CD4-positive, alpha-beta memory T cell (primary cell): ENCODE measurements at regions not wholly inside any gene's neighbourhood (a gene's known extent, or its start where the extent isn't known, plus 50 kb on each side); places are given as distances from the start of the nearest gene placed in this dataset.
"Not testable (repeated sequence)": the region's sequence is repeated elsewhere in the genome, so short reads cannot be mapped to it uniquely, and the experiment has no call there.

Source experiments
- CTCF ChIA-PET: fragments of 350-600 bp; sonication (Branson Sonifier 250); formaldehyde crosslinking; loops from one replicate; lab custom pipeline; 2021; ENCODE audit warnings: inconsistent platforms; ENCODE audit not compliant: partially characterized antibody; lab: Charles Lee
- POLR2A ChIA-PET: fragments of 350-600 bp; sonication (Branson Sonifier 250); formaldehyde crosslinking; loops from one replicate; lab custom pipeline; 2021; ENCODE audit not compliant: partially characterized antibody; lab: Charles Lee
- DNase-seq, 5 donors: peaks; one replicate each; pipeline versions ENCODE4 v3.0.0 to v3.0.0-alpha.2; 2020 to 2022; ENCODE audit warnings: mixed read lengths in 1 of 5
- H3K27ac ChIP-seq: one replicate; pipeline ENCODE4 v1.7.0; 2013; ENCODE audit warnings: low read depth, low read length
- H3K27me3 ChIP-seq: 2 replicates; pipeline ENCODE4 v1.7.0; 2013; ENCODE audit warnings: mild to moderate bottlenecking, low read length, moderate library complexity; ENCODE audit not compliant: insufficient read depth
- H3K36me3 ChIP-seq: 2 replicates; pipeline ENCODE4 v1.7.0; 2013; ENCODE audit warnings: mild to moderate bottlenecking, low read length, moderate library complexity; ENCODE audit not compliant: insufficient read depth
- H3K4me1 ChIP-seq: 2 replicates; pipeline ENCODE4 v1.7.0; 2013; ENCODE audit warnings: mild to moderate bottlenecking, low read length, moderate library complexity; ENCODE audit not compliant: insufficient read depth
- H3K4me3 ChIP-seq, 2 donors: one replicate each; pipeline ENCODE4 v1.7.0; 2013; ENCODE audit warnings: low read length in 2 of 2, mild to moderate bottlenecking in 1 of 2
- H3K9me3 ChIP-seq, 2 donors: one replicate each; pipeline ENCODE4 v1.7.0; 2013; ENCODE audit warnings: low read length in 2 of 2, control low read depth in 1 of 2; ENCODE audit not compliant: control insufficient read depth in 1 of 2
- H3K27ac Mint-ChIP-seq, 7 donors: one replicate each; pipeline ENCODE4 v1.8.0; 2020 to 2021; ENCODE audit warnings: mixed read lengths in 7 of 7, mild to moderate bottlenecking in 6 of 7, inconsistent platforms in 3 of 7, moderate library complexity in 3 of 7
- H3K27me3 Mint-ChIP-seq, 2 donors: one replicate each; pipeline ENCODE4 v1.8.0; 2020 to 2021; ENCODE audit warnings: mixed read lengths in 2 of 2
- H3K36me3 Mint-ChIP-seq, 2 donors: one replicate each; pipeline ENCODE4 v1.8.0; 2020 to 2021; ENCODE audit warnings: mixed read lengths in 2 of 2, inconsistent platforms in 1 of 2, mild to moderate bottlenecking in 1 of 2
- H3K4me1 Mint-ChIP-seq, 4 donors: one replicate each; pipeline ENCODE4 v1.8.0; 2020 to 2021; ENCODE audit warnings: mixed read lengths in 4 of 4, mild to moderate bottlenecking in 1 of 4
- H3K4me3 Mint-ChIP-seq, 8 donors: one replicate each; pipeline ENCODE4 v1.8.0; 2020 to 2021; ENCODE audit warnings: mixed read lengths in 8 of 8, mild to moderate bottlenecking in 7 of 8, moderate library complexity in 6 of 8, inconsistent platforms in 3 of 8
- H3K9me3 Mint-ChIP-seq, 8 donors: one replicate each; pipeline ENCODE4 v1.8.0; 2020 to 2021; ENCODE audit warnings: mixed read lengths in 8 of 8, mild to moderate bottlenecking in 5 of 8, inconsistent platforms in 3 of 8, moderate library complexity in 1 of 8
- intact Hi-C: fragments of 100-400 bp; cut with micrococcal nuclease; formaldehyde crosslinking; loops from one replicate; pipeline ENCODE4 v1.15.1; 2023

DNA sequence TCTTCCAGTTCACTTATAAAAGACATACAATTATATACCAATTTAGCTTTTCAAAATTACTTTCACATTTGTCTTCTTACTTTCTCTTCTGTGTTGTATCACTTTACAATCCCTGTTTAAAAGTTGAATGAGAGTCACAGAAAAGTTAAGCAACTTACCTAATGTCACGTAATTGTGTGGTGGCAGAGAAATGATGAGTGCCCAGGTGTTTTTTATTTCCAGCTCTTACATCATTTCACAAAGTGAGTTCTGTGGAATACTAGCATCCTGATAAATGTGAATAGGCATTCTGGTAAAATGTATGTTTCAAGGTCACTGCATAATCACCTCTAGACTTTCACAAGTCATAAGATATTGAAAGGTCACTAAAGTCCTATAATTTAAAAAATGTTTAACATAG lies 133.0 kb upstream of the FIBIN start:
- no peaks in the 10 kb centered on the region for H3K36me3 ChIP-seq
- no peak overlapping the region for H3K4me3 ChIP-seq
- ChIA-PET POLR2A (no interaction called here), CTCF (no interaction called here)
- no peaks in the 10 kb centered on the region for H3K27me3 Mint-ChIP-seq
- H3K9me3 ChIP-seq, result no peaks in the 10 kb centered on the region
- no peak for DNase-seq
- no peak overlapping the region for H3K4me3 Mint-ChIP-seq
- H3K4me1 Mint-ChIP-seq, result no peaks in the 10 kb centered on the region
- intact Hi-C loops, result no loop called here
- no peak overlapping the region for H3K27ac ChIP-seq
- H3K27me3 ChIP-seq, result no peaks in the 10 kb centered on the region
- no peaks in the 10 kb centered on the region for H3K4me1 ChIP-seq
- no peaks in the 10 kb centered on the region for H3K36me3 Mint-ChIP-seq
- no peak overlapping the region for H3K27ac Mint-ChIP-seq
- peaks cover 0 to 11% (median under 1%) of the 10 kb centered on the region in 8 donors for H3K9me3 Mint-ChIP-seq

DNA sequence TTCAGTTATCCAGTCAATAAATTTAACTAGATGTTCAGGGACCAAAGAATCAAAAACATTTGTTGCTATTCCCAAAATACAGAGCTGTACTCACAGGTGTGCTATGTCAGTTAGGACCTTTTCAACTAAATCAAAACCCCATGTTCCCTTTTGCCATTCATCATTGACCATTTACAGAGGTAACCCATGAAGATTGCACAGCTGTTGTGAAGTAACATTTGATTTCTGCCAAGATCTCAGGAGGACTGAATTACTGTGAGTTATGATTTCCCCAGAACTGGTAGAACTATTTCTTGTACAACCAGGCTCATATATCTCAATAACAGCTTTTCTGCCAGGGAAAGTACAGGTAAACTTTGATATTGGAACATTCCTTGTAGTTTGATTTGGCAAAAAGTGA lies 131.1 kb upstream of the FIBIN start:
- H3K4me3 Mint-ChIP-seq, result no peak overlapping the region
- no peaks in the 10 kb centered on the region for H3K27me3 Mint-ChIP-seq
- no peak overlapping the region for H3K4me3 ChIP-seq
- H3K36me3 Mint-ChIP-seq, result no peaks in the 10 kb centered on the region
- no peaks in the 10 kb centered on the region for H3K4me1 Mint-ChIP-seq
- intact Hi-C loops, result no loop called here
- no peak overlapping the region for H3K27ac Mint-ChIP-seq
- H3K4me1 ChIP-seq, result no peaks in the 10 kb centered on the region
- H3K9me3 Mint-ChIP-seq, result peaks cover 0 to 12% (median 2%) of the 10 kb centered on the region in 8 donors
- ChIA-PET CTCF (no interaction called here), POLR2A (no interaction called here)
- no peaks in the 10 kb centered on the region for H3K27me3 ChIP-seq
- no peak overlapping the region for H3K27ac ChIP-seq
- no peak for DNase-seq
- H3K36me3 ChIP-seq, result no peaks in the 10 kb centered on the region
- H3K9me3 ChIP-seq, result no peaks in the 10 kb centered on the region

DNA sequence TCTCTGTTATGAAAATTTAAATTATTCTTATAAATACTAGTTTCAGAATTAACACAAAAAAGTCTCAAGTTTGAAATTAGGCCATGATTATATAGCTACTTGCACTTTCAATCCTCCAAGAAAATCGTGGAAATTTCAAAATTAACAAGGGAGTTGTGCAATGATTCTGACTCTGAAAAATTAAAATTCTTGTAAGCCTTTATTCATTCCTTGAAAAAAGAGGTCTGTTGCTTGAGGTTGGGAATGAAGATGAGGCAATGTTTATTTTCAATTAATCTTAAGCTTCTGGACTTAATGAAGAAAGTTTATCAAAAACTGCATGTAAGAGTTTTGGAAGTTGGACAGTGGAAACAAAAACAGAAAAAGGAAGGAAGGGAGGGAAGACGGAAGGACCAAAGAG lies 128.2 kb upstream of the FIBIN start:
- Mint-ChIP-seq H3K9me3 (peaks cover 0 to 16% (median 5%) of the 10 kb centered on the region in 8 donors), H3K27me3 (no peaks in the 10 kb centered on the region), H3K27ac (no peak overlapping the region), H3K4me3 (no peak overlapping the region), H3K4me1 (no peaks in the 10 kb centered on the region), H3K36me3 (no peaks in the 10 kb centered on the region)
- CTCF ChIA-PET, result no interaction called here
- Histone ChIP-seq H3K36me3 (no peaks in the 10 kb centered on the region), H3K4me1 (no peaks in the 10 kb centered on the region), H3K27ac (no peak overlapping the region), H3K9me3 (no peaks in the 10 kb centered on the region), H3K27me3 (no peaks in the 10 kb centered on the region), H3K4me3 (no peak overlapping the region)
- intact Hi-C loops, result no loop called here
- DNase-seq, result no peak
- POLR2A ChIA-PET, result no interaction called here

GRCh38 chr11:26867286-26867685 lies 126.6 kb upstream of the FIBIN start:
- ChIA-PET CTCF (no interaction called here), POLR2A (no interaction called here)
- intact Hi-C loops, result no loop called here
- H3K27me3 Mint-ChIP-seq, result no peaks in the 10 kb centered on the region
- no peaks in the 10 kb centered on the region for H3K9me3 ChIP-seq
- no peaks in the 10 kb centered on the region for H3K27me3 ChIP-seq
- no peak overlapping the region for H3K4me3 ChIP-seq
- H3K36me3 ChIP-seq, result no peaks in the 10 kb centered on the region
- no peak overlapping the region for H3K4me3 Mint-ChIP-seq
- H3K4me1 Mint-ChIP-seq, result no peaks in the 10 kb centered on the region
- no peak overlapping the region for H3K27ac Mint-ChIP-seq
- peaks cover 2 to 16% (median 5%) of the 10 kb centered on the region in 8 donors for H3K9me3 Mint-ChIP-seq
- H3K36me3 Mint-ChIP-seq, result no peaks in the 10 kb centered on the region
- no peak for DNase-seq
- no peaks in the 10 kb centered on the region for H3K4me1 ChIP-seq
- H3K27ac ChIP-seq, result no peak overlapping the region

DNA sequence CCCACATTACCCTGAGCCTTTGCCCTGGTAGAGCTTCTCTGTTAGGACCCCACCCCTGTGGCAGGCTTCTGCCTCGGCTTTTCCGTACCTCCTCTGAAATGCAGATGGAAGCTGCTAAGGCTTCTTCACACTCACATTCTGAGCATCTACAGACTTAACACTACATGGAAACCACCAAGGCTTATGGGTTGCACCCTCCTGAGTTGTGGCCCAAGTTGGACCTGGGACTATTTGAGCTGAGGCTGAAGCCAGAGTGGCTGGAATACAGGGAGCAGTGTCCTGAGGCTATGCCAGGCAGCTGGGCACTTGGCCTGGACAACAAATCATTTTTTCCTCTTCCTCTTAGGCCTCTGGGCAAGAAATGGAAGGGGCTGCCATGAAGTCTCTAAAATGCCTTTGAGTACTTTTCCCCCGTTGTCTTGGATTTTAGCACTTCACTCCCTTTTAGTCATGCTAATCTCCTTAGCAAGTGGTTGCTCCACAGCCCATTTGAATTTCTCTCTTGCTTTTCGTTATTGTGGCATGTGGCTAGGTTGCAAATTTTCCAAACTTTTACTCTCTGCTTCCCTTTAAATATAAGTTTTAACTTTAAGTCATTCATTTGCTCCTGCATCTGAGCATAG lies 114.8 kb upstream of the FIBIN start:
- CTCF ChIA-PET, result no interaction called here

DNA sequence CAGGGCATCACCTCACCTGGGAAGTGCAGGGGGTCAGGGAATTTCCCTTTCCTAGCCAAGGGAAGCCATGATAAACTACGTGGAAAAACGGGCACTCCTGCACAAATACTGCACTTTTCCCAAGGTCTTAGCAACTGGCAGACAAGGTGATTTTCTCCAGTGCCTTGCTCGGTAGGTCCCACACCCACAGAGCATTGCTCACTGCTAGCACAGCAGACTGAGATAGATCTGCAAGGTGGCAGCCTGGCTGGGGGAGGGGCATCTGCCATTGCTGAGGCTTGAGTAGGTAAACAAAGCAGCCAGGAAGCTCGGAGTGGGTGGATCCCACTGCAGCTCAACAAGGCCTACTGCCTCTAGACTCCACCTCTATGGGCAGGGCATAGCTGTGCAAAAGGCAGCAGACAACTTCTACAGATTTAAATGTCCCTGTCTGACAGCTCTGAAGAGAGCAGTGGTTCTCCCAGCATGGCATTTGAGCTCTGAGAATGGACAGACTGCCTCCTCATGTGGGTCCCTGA lies 111.5 kb upstream of the FIBIN start:
- peaks cover 5 to 46% (median 18%) of the 10 kb centered on the region in 8 donors for H3K9me3 Mint-ChIP-seq
- POLR2A ChIA-PET, H3K36me3 Mint-ChIP-seq, H3K9me3 ChIP-seq, H3K36me3 ChIP-seq, H3K27me3 ChIP-seq, intact Hi-C loops, H3K4me1 Mint-ChIP-seq, H3K27me3 Mint-ChIP-seq, DNase-seq, H3K4me3 ChIP-seq, H3K4me1 ChIP-seq, H3K27ac Mint-ChIP-seq, H3K27ac ChIP-seq, H3K4me3 Mint-ChIP-seq, CTCF ChIA-PET: not testable (repeated sequence)

More for the DNA sequence above, 114.8 kb upstream of the FIBIN start:
- H3K9me3 Mint-ChIP-seq, result peaks cover 5 to 41% (median 14%) of the 10 kb centered on the region in 8 donors
- intact Hi-C loops, result no loop called here
- no peaks in the 10 kb centered on the region for H3K4me1 Mint-ChIP-seq
- H3K27ac Mint-ChIP-seq, result no peak overlapping the region
- H3K27me3 Mint-ChIP-seq, result no peaks in the 10 kb centered on the region
- H3K4me3 ChIP-seq, result no peak overlapping the region
- no peak for DNase-seq
- no peaks in the 10 kb centered on the region for H3K9me3 ChIP-seq
- POLR2A ChIA-PET, result no interaction called here
- no peak overlapping the region for H3K4me3 Mint-ChIP-seq
- H3K27me3 ChIP-seq, result no peaks in the 10 kb centered on the region
- H3K36me3 ChIP-seq, result no peaks in the 10 kb centered on the region
- H3K36me3 Mint-ChIP-seq, result no peaks in the 10 kb centered on the region
- H3K4me1 ChIP-seq, result no peaks in the 10 kb centered on the region
- no peak overlapping the region for H3K27ac ChIP-seq

- no peaks in the 10 kb centered on the region for H3K27me3 ChIP-seq
- no peak overlapping the region for H3K4me3 ChIP-seq
- intact Hi-C loops, result no loop called here
- no peaks in the 10 kb centered on the region for H3K27me3 Mint-ChIP-seq
- POLR2A ChIA-PET, result no interaction called here
- H3K36me3 Mint-ChIP-seq, result no peaks in the 10 kb centered on the region
- no peaks in the 10 kb centered on the region for H3K9me3 ChIP-seq
- H3K4me1 Mint-ChIP-seq, result no peaks in the 10 kb centered on the region
- H3K27ac ChIP-seq, result no peak overlapping the region
- H3K27ac Mint-ChIP-seq, result no peak overlapping the region
- DNase-seq, result no peak
- no peak overlapping the region for H3K4me3 Mint-ChIP-seq
- H3K36me3 ChIP-seq, result no peaks in the 10 kb centered on the region
- H3K9me3 Mint-ChIP-seq, result peaks cover 0 to 17% (median 6%) of the 10 kb centered on the region in 8 donors
- CTCF ChIA-PET, result no interaction called here
- H3K4me1 ChIP-seq, result no peaks in the 10 kb centered on the region
Observed at GRCh38 chr11:26891501-26891900, 102.4 kb upstream of the FIBIN start.
